H9 (cell line): ENCODE measurements at regions not wholly inside any gene's neighbourhood (a gene's known extent, or its start where the extent isn't known, plus 50 kb on each side); places are given as distances from the start of the nearest gene placed in this dataset.

ENCODE experiments used
- DNase-seq: peaks from one replicate; pipeline ENCODE4 v3.0.0-alpha.2; 2017
- H2AFZ ChIP-seq: one replicate; pipeline ENCODE4 v1.6.1; 2013; ENCODE audit warnings: mild to moderate bottlenecking, low read length, control low read depth, moderate library complexity
- H2AK5ac ChIP-seq: 2 replicates; pipeline ENCODE4 v1.6.1; 2013; ENCODE audit warnings: low read length, control low read depth, mixed read lengths; ENCODE audit not compliant: insufficient read length
- H2BK120ac ChIP-seq: one replicate; pipeline ENCODE4 v1.6.1; 2013; ENCODE audit warnings: low read depth, mild to moderate bottlenecking, low read length, control low read depth, inconsistent platforms; ENCODE audit not compliant: poor library complexity, severe bottlenecking
- H2BK12ac ChIP-seq: 2 replicates; pipeline ENCODE4 v1.6.1; 2013; ENCODE audit warnings: low read length, control low read depth, mixed read lengths, low read depth; ENCODE audit not compliant: insufficient read length
- H2BK15ac ChIP-seq: 2 replicates; pipeline ENCODE4 v1.6.1; 2013; ENCODE audit warnings: low read depth, low read length, control low read depth
- H2BK20ac ChIP-seq: one replicate; pipeline ENCODE4 v1.6.1; 2013; ENCODE audit warnings: low read depth, mild to moderate bottlenecking, low read length, control low read depth, inconsistent platforms; ENCODE audit not compliant: poor library complexity, severe bottlenecking
- H2BK5ac ChIP-seq: 2 replicates; pipeline ENCODE4 v1.6.1; 2013; ENCODE audit warnings: low read length, control low read depth, mixed read lengths; ENCODE audit not compliant: insufficient read length
- H3K14ac ChIP-seq: 2 replicates; pipeline ENCODE4 v1.6.1; 2013; ENCODE audit warnings: low read length, control low read depth; ENCODE audit not compliant: insufficient read depth
- H3K18ac ChIP-seq: 2 replicates; pipeline ENCODE4 v1.6.1; 2013; ENCODE audit warnings: low read depth, mild to moderate bottlenecking, mixed read lengths, low read length, control low read depth; ENCODE audit not compliant: insufficient read length
- H3K23ac ChIP-seq: 2 replicates; pipeline ENCODE4 v1.6.1; 2013; ENCODE audit warnings: low read length, control low read depth, mixed read lengths, low read depth; ENCODE audit not compliant: insufficient read length
- H3K23me2 ChIP-seq: 2 replicates; pipeline ENCODE4 v1.6.1; 2013; ENCODE audit warnings: low read depth, mild to moderate bottlenecking, mixed read lengths, low read length, control low read depth; ENCODE audit not compliant: insufficient read length, poor library complexity, severe bottlenecking
- H3K27ac ChIP-seq: 2 replicates; pipeline ENCODE4 v1.5.1; 2013; ENCODE audit warnings: low read length, control low read depth, mixed read lengths, low read depth; ENCODE audit not compliant: insufficient read length
- H3K27me3 ChIP-seq: 2 replicates; pipeline ENCODE4 v1.6.1; 2013; ENCODE audit warnings: low read length, control low read depth, inconsistent platforms; ENCODE audit not compliant: insufficient read depth
- H3K4ac ChIP-seq: 2 replicates; pipeline ENCODE4 v1.6.1; 2013; ENCODE audit warnings: low read depth, mild to moderate bottlenecking, control low read depth, inconsistent platforms, low read length, moderate library complexity
- H3K4me1 ChIP-seq: 2 replicates; pipeline ENCODE4 v1.6.1; 2013; ENCODE audit warnings: low read length, control low read depth, inconsistent platforms; ENCODE audit not compliant: insufficient read depth
- H3K4me2 ChIP-seq: 2 replicates; pipeline ENCODE4 v1.6.1; 2013; ENCODE audit warnings: low read length, control low read depth, mixed read lengths; ENCODE audit not compliant: insufficient read length, insufficient read depth
- H3K56ac ChIP-seq: 2 replicates; pipeline ENCODE4 v1.6.1; 2013; ENCODE audit warnings: low read depth, mild to moderate bottlenecking, mixed read lengths, low read length, control low read depth; ENCODE audit not compliant: insufficient read length
- H3K79me1 ChIP-seq: 2 replicates; pipeline ENCODE4 v1.6.1; 2013; ENCODE audit warnings: low read depth, mild to moderate bottlenecking, moderate library complexity, low read length, control low read depth, inconsistent platforms; ENCODE audit not compliant: insufficient read depth, poor library complexity, severe bottlenecking
- H3K79me2 ChIP-seq: 2 replicates; pipeline ENCODE4 v1.6.1; 2013; ENCODE audit warnings: low read length, control low read depth, inconsistent platforms; ENCODE audit not compliant: insufficient read depth
- H3K9ac ChIP-seq: 2 replicates; pipeline ENCODE4 v1.6.1; 2013; ENCODE audit warnings: low read length, control low read depth, mixed read lengths; ENCODE audit not compliant: insufficient read length; ENCODE audit errors: extremely low read depth
- H3K9me3 ChIP-seq: one replicate; pipeline ENCODE4 v1.6.1; 2013; ENCODE audit warnings: low read depth, low read length, inconsistent platforms; ENCODE audit not compliant: control insufficient read depth
- H3T11ph ChIP-seq: one replicate; pipeline ENCODE4 v1.6.1; 2013; ENCODE audit warnings: mild to moderate bottlenecking, low read length, control low read depth, inconsistent platforms
- H4K20me1 ChIP-seq: one replicate; pipeline ENCODE4 v1.6.1; 2013; ENCODE audit not compliant: control insufficient read depth, insufficient read length, insufficient read depth
- H4K5ac ChIP-seq: 2 replicates; pipeline ENCODE4 v1.6.1; 2013; ENCODE audit warnings: low read depth, mild to moderate bottlenecking, mixed read lengths, low read length, control low read depth; ENCODE audit not compliant: insufficient read length
- H4K8ac ChIP-seq: replicated peaks from 2 replicates; pipeline ENCODE4 v1.6.1; 2013; ENCODE audit warnings: low read length, control low read depth, mixed read lengths, low read depth; ENCODE audit not compliant: insufficient read length
- H4K91ac ChIP-seq: 2 replicates; pipeline ENCODE4 v1.6.1; 2013; ENCODE audit warnings: low read depth, mild to moderate bottlenecking, moderate library complexity, mixed read lengths, low read length, control low read depth; ENCODE audit not compliant: insufficient read length
- H3K27ac Mint-ChIP-seq, 3 experiments: 2 replicates in 2 of 3; 3 replicates in 1 of 3; pipeline ENCODE4 v1.8.0; 2020 to 2021; ENCODE audit warnings: mixed read lengths in 3 of 3, mild to moderate bottlenecking in 1 of 3, moderate library complexity in 1 of 3
- H3K27me3 Mint-ChIP-seq: 2 replicates; pipeline ENCODE4 v1.8.0; 2021; ENCODE audit warnings: low read depth, mild to moderate bottlenecking, moderate library complexity, mixed read lengths
- H3K36me3 Mint-ChIP-seq, 3 experiments: 2 replicates in 2 of 3; 3 replicates in 1 of 3; pipeline ENCODE4 v1.8.0; 2020 to 2021; ENCODE audit warnings: low read depth in 3 of 3, mixed read lengths in 3 of 3; ENCODE audit not compliant: insufficient read depth in 1 of 3
- H3K4me1 Mint-ChIP-seq, 2 experiments: 2 replicates each; pipeline ENCODE4 v1.8.0; 2020; ENCODE audit warnings: mixed read lengths in 2 of 2
- H3K4me3 Mint-ChIP-seq, 2 experiments: 2 replicates in 1 of 2; 3 replicates in 1 of 2; pipeline ENCODE4 v1.8.0; 2020 to 2021; ENCODE audit warnings: mild to moderate bottlenecking in 2 of 2, mixed read lengths in 2 of 2, moderate library complexity in 1 of 2
- H3K9me3 Mint-ChIP-seq, 2 experiments: 2 replicates in 1 of 2; 3 replicates in 1 of 2; pipeline ENCODE4 v1.8.0; 2020; ENCODE audit warnings: mild to moderate bottlenecking in 2 of 2, mixed read lengths in 2 of 2, moderate library complexity in 1 of 2
- WGBS: extraction: QIAGEN DNeasy Blood & Tissue Kit; methylation state at CpG from one replicate; pipeline ENCODE4 v1.1.7; 2013; ENCODE audit warnings: missing lambda C conversion rate, low lambda C conversion rate, mixed read lengths; ENCODE audit not compliant: insufficient read length; ENCODE audit errors: extremely low coverage; 5-methylcytosine and 5-hydroxymethylcytosine counted together
- TF ChIP-seq, protein P1 (sequence below): fragments of 200-600 bp; sonication (generic); conservative IDR thresholded peaks from 3 replicates; pipeline ENCODE4 v1.8.0; 2021; ENCODE audit warnings: antibody characterized with exemption, mild to moderate bottlenecking

DNA sequence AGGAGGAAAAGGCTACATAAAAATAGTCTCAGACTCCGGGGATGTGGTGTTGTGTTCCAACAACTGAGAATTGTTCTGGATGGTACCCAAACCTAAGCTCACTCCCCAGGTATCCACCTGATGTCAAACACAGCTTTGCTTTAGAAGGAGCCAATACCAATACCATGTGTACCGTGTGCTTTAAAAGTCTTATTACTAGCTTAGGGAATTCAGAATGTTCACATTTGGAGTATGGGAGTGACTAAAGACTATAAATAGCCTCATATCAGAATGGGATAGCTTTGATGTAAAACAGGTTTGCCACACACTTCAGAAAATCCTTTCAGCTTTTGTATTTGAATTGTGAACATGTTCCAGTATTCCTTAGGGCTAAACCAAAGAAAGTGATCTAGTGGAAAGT is 248.7 kb upstream of the ARHGAP42 start:
- no peaks in the 10 kb centered on the region; the same call in 1 of the 2 replicates for H3K4me1 ChIP-seq
- WGBS, result no CpG with 5 or more reads among the region's 2 CpGs
- no peak overlapping the region for H3T11ph ChIP-seq
- no peak overlapping the region for H4K91ac ChIP-seq
- no peak overlapping the region for H3K27ac ChIP-seq
- H2AFZ ChIP-seq, result no peak overlapping the region
- no peak overlapping the region for H2BK120ac ChIP-seq
- no peaks in the 10 kb centered on the region for H3K9me3 ChIP-seq
- H3K4ac ChIP-seq, result no peak overlapping the region
- no peak overlapping the region for H3K56ac ChIP-seq
- H3K27ac Mint-ChIP-seq, result no peak overlapping the region
- H3K14ac ChIP-seq, result no peak overlapping the region
- H2AK5ac ChIP-seq, result no peak overlapping the region
- H3K4me1 Mint-ChIP-seq, result peaks cover 8 to 10% of the 10 kb centered on the region in 2 experiments
- H3K9ac ChIP-seq, result no peak overlapping the region
- H2BK5ac ChIP-seq, result no peak overlapping the region
- H3K23me2 ChIP-seq, result no peaks in the 10 kb centered on the region
- no peaks in the 10 kb centered on the region; the same call in 1 of the 2 replicates for H3K27me3 Mint-ChIP-seq
- TF ChIP-seq, protein P1, sequence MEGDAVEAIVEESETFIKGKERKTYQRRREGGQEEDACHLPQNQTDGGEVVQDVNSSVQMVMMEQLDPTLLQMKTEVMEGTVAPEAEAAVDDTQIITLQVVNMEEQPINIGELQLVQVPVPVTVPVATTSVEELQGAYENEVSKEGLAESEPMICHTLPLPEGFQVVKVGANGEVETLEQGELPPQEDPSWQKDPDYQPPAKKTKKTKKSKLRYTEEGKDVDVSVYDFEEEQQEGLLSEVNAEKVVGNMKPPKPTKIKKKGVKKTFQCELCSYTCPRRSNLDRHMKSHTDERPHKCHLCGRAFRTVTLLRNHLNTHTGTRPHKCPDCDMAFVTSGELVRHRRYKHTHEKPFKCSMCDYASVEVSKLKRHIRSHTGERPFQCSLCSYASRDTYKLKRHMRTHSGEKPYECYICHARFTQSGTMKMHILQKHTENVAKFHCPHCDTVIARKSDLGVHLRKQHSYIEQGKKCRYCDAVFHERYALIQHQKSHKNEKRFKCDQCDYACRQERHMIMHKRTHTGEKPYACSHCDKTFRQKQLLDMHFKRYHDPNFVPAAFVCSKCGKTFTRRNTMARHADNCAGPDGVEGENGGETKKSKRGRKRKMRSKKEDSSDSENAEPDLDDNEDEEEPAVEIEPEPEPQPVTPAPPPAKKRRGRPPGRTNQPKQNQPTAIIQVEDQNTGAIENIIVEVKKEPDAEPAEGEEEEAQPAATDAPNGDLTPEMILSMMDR, result no peak
- H4K5ac ChIP-seq, result no peak overlapping the region
- H3K79me1 ChIP-seq, result no peaks in the 10 kb centered on the region
- no peak overlapping the region for H3K23ac ChIP-seq
- H3K27me3 ChIP-seq, result no peaks in the 10 kb centered on the region
- H2BK20ac ChIP-seq, result no peak overlapping the region
- no peak overlapping the region for H3K18ac ChIP-seq
- H3K79me2 ChIP-seq, result no peaks in the 10 kb centered on the region
- H4K20me1 ChIP-seq, result no peaks in the 10 kb centered on the region
- H3K4me2 ChIP-seq, result no peak overlapping the region
- no peaks in the 10 kb centered on the region; a peak in 1 of 5 replicates for H3K9me3 Mint-ChIP-seq
- H3K4me3 Mint-ChIP-seq, result no peak overlapping the region
- no peak for DNase-seq
- no peak overlapping the region for H2BK15ac ChIP-seq
- H3K36me3 Mint-ChIP-seq, result no peaks in the 10 kb centered on the region
- no peak overlapping the region for H2BK12ac ChIP-seq
- H4K8ac ChIP-seq, result no peak overlapping the region
